ENCODE measurements at regions not wholly inside any gene's neighbourhood (a gene's known extent, or its start where the extent isn't known, plus 50 kb on each side); places are given as distances from the start of the nearest gene placed in this dataset.
"Not testable (repeated sequence)": the region's sequence is repeated elsewhere in the genome, so short reads cannot be mapped to it uniquely, and the experiment has no call there.

DNA sequence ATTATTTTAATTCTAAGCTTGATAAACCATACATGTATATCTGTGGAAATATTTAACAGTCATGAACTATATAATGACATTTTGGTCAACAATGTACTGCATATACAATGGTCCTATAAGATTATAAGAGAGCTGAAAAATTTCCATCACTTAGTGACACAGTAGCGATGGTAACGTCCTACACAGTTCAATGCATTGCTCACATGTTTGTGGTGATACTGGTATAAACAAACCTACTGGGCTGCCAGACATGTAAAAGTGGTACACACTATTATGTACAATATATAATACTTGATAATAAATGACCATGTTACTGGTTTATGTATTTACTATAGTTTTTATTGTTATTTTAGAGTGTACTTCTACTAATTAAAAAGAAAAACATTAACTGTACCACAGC lies 841.9 kb downstream of the LTN1 start:
- DNase-seq = no peak

DNA sequence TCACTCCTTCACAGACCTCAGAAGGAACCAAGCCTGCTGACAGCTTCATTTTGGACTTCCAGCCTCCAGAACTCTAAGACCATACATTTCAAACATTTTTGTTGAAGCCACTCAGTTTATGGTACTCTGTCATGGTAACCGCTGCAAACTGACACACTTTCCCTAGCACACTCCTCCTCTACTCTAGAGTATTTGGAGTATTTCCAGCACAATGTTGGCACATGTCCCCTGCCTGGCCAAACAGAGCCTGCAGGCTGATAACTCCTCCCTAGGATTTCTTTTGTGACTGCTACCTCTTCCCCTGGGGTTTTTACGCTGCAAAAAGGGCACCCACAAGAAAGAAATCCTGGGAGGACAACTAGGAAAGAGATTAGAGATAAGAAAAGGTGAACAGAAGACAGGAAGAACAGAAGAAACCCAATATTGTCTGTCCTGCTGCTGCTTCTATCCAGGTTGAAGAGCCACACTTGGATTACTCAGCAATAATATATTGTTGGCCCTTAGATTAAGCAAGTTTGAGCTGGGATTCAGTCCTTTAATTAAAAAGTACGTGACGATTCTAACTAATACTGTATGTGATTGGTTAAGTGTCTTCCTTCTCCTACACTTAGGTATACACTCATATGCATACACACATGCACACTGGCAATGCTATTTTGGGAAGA lies 844.1 kb downstream of the LTN1 start:
- DNase-seq = peak; percentile 3

DNA sequence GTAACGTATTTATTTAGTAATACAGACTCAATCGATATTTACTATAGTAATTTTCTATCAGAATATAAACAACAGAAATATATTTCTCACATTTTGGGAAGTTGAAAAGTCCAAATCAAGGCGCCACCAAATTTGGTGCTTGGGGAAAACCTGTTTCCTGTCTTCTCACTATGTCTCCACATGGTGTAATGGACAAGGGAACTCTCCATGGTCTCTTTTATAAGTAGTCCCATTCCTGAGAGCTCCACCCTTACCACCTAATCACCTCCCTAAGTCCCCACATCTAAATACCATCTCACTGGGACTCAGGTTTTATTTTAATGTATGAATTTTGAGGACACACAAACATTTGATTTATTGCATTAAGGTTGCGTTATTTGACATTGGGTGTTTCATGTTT lies 848.0 kb downstream of the LTN1 start:
- DNase-seq = no peak

DNA sequence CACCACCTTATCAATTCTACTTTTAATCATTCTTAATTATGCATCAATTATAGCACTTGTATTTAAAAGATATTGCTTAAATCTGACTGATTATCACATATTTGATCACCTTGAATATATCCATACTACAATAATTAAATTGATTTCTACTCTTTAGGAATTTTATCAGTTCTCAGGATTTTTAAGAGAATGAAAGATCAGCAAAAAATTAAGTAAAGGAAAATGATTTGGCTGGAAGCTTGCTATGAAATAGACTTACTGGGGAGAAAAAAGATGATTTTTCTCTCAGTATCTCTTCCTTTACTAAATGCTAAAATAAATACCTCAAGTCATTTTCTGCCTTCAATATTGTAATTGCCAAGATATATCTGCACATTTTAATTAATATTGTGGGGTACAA lies 848.6 kb downstream of the LTN1 start:
- DNase-seq = no peak

DNA sequence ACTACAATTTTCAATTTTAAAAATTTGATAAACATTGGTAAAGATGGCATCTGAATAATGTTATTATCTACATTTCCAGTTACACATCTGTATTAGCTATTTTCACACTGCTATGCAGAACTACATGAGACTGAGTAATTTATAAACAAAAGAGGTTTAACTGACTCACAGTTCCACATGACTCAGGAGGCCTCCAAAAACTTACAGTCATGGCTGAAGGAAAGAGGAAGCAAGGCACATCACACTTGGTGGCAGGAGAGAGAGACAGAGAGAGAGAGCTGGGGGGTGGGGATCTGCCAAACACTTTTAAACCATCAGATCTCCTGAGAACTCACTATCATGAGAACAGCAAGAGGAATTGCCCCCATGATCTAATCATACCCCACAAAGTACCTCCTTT lies 850.0 kb downstream of the LTN1 start:
- peak; percentile 7 for DNase-seq

DNA sequence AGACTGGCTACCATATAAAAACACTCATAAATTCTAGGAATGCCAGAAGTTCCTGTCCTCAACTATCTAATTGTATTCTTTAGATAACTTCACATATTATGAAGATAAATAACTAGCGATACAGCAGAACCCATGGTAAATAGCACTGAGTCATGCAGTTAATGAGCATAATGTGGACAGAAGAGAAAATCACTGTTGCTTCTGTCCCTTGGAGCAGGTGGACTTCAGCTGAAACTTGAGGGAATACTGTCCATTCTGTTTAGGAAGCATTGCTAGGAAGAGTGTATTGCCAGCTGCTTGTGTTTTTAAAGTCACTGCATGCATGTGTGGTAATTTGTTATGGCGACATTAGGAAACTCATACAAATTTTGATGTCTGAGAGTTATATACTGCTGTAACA lies 854.4 kb downstream of the LTN1 start:
- DNase-seq = no peak

DNA sequence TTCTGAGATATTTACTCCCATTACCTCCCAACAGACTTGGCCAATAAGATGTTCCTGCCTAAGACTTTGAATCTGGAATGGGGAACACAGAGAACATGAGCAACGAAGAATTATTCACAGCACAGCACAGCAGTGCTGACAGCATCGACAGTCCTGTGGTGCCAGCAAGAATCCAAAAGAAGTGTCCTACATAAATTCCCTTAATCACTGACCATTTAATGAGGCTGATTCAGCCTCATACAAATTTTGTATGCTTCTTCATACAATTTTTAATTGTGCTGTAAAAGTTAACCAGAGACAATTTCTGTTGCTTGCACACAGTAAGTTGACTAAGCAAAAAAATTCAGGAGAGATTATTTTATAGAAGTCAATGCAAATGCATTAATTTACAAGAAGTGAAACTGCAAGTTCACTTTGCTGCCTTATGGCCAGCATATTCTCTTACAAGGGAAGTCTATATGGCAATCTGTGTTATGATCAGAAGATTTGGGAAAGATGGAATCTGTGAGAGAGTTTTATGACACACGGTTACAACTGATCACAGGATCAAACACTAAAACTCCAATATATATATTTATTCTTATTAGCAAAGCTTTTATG lies 855.9 kb downstream of the LTN1 start:
- DNase-seq = no peak

DNA sequence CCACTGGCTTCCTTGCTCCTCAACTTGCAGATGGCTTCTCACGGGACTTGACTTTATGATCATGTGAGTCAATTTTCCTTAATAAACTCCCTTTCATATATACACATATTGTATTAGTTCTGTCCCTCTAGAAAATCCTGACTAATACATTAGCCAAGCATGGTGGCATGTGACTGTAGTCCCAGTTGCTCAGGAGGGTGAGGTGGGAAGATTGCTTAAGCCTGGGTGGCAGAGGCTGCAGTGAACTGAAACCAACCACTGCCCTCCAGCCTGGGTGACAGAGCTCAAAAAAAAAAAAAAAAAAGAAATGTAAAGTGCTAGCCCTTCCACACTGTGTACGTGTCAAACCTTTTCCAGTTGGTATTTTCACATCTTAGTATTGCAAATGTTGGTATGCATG lies 857.0 kb downstream of the LTN1 start:
- no peak for DNase-seq

DNA sequence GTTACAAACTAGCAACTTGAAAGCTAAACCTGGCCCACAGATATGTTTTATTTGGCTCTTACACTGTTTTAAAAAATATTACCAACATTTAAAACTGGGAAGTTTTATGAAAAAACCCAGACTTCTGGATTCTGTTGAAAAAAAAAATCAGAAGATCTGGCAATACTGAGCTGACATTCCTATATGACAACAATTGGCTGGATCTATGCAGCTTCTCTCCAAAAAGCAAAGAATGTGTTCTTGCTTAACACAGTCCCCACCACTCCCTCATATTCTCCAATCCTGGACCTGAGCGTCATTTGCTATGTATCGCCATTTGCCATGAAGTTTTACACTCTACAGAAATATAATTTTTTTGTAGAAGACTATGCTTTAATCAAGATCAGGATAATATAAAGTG lies 859.6 kb downstream of the LTN1 start:
- DNase-seq = no peak

DNA sequence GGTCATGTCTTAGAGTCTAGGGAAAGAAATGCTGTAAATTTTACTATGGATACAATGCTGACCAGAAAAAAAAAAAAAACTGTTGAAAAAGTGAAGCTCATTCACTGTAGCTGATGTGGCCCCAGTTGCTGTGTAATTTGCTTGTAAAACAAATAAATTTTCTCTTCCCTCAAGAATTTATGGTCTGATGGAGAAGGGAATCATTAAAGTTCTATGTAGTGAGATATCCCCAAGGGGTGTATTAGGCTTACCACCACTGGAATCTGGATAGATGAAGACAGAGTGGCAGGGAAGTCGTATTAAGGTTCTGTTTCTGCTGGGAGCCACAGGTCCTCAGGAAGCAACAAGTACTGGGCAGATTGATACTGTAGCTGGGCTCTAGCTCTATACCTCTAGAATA lies 860.0 kb downstream of the LTN1 start:
- DNase-seq = no peak

DNA sequence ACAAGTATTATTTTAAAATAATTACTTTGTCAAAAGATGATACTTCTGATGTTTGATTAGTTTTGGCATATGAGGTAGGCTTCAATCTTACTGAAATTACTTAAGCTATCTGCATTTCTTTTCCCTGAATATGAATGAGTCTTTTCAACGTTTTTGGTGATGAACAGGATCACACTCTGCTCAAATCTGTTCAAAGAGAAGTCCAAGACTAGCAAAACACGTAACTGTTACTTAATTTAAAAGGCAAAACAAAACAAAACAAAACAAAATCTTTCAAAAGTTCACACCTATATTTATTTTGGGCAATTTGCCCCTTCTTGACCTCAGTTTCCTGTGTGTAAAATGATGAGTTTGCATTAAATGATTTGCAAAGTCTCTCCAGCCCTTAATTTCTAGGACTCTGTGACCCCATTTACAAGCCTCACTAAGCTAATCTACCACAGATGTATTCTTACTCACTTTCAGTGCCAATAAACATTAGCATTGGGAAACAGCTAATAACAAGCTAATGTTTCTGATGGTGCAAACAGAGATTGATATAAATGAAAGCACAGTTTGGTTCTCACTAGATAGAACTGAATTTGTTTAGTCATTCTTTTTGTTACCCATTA lies 865.4 kb downstream of the LTN1 start:
- no peak for DNase-seq

DNA sequence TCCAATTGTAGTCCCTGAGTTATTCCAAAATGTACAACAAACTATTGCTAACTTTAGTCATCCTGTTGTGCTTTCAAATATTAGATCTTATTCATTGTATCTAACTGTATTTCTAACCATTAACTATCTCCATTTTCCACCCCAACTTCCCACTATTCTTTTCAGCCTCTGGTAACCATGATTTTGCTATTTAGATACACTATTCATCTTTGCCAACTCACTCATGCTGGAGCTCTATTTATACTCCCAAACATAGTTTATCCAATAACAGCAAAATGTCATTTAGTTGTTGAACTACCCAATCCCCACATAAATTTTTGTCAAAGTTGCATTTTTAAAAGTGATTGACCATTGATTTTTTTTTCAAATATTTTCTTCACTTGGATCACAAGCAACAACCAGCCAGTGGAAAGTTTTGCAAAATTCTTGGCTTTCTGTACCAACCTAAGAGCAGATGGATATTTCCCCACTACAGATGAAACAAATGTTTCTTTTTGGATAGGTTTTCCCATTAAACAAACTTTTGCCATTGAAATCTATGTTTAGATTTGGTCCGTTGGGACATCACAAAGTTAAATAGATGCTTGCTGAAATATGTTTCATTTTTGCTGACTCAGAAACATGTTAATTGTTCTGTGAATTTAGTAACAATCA lies 866.0 kb downstream of the LTN1 start:
- no peak for DNase-seq

DNA sequence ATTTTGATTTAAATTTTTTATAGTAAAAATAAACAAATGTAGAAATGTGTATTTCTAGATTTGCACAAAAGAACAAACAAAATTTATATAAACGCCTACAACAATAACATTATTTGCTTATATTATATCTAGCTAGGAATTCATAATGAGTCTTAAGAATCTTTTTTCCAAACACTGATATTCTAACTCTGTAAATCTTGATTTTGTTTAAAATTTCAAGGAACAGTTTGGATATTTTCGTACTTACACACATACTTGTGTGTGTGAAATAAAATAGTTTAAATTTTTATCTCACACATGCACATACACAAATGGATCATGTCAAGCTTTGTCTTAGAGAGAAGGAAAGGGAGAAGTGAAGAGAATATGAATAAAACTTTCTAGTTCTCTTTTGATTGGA lies 868.1 kb downstream of the LTN1 start:
- DNase-seq = no peak

DNA sequence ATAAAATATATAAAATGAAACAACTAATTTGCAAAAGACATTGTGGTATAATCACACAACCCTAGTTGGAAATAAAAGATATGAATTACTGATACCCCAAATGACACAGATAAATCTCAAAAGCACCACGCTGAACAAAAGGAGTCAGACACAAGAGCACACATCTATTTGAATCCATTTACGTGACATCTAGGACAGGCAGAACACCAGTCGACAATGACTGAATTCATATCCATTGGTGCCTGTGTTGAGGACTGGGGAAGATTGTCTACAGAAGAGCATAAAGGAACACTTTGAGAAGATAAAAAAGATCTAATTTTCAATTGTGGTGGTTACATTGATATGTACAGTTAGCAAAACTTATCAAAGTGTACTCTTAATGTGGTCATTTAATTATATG lies 874.1 kb downstream of the LTN1 start:
- no peak for DNase-seq

DNA sequence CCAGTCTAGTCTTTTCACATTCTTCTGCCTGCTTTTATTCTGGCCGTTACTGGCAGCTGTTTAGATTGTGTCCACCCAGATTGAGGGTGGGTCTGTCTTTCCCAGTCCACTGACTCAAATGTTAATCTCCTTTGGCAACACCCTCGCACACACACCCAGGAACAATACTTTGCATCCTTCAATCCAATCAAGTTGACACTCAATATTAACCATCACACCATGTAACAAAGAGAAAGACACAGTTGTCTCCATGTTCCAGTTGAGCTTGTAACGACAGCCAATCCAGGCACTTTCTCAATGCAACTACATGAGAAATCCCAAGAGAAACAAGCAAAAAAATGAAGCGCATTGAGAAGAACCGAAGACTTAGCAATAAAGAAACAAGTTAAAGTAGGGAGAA lies 877.7 kb downstream of the LTN1 start:
- DNase-seq = not testable (repeated sequence)

DNA sequence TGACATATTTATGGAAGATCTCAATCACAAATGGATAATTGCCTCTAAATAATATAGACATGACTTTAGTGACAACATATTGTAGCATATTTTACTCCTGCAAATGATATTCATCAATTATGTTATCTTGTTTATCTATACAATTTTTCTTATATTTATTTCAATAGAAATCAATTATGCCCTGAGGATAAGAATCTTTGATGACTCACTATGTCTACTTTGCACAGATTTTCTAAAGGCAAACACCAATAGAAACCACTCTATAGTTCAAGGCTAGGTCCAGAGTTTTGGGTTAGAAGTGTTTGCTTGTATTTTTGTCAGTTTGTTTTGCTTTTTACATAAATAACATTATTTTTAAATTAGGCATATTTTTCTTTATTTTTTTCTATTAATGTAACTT lies 879.0 kb downstream of the LTN1 start:
- no peak for DNase-seq

DNA sequence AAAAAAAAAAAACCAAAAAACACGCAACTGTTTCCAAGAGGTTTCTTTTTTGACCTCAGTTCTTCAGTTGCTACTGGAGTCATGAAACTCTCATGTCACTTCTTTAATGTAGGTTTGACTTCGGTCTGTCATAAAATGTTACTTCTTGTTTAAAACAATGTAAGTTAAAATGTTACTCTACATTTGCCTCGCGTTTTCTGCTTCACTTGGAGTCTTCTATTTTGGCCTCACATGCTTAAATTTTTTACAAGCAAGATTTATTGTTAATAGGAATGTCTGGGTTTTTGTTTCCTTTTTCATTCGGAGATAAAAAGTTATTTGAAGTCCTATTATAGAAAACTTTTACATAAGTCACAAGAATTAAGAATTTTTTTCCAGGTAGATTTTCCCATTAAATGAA lies 880.2 kb downstream of the LTN1 start:
- no peak for DNase-seq

DNA sequence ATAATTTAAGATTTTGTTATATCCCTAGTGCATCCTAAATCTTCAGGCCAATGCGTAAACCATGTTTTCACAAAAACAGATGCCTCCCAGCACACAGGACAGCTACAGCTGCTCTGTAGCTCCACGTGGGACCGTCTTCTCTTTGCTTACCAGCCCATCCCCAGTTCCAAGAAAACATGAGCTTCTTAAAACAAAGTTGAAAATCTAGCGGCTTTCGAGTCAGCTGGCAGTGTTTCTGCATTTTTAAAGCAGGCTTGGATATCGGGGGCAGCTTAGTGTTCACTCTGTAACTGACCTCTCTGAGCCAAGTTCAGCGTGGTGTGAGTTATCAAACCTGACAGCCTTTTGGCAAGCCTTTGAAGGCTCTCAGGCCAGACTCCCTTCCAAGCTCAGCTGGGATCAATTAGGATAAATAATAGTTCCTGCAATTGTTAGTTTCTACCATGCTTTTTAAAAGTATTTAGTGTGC lies 881.5 kb downstream of the LTN1 start:
- no peak for DNase-seq

DNA sequence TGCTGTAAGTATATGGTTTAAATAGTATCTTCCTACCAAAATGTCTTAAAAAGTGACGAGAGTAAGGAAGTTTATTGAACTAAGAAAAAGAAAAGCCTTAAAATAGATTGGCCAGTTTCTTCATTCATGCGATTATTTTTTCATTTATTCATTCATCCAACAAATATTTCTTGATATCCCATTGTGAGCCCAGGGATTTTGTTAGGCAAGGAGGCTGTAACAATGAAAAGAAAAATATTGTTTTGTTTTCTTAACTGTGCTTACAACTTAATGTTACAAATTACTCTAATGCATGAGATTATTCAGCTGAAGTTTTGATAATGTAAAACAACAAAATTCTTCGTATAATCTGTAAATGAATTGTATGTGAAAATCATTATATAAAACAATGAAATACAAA lies 882.0 kb downstream of the LTN1 start:
- DNase-seq = no peak

DNA sequence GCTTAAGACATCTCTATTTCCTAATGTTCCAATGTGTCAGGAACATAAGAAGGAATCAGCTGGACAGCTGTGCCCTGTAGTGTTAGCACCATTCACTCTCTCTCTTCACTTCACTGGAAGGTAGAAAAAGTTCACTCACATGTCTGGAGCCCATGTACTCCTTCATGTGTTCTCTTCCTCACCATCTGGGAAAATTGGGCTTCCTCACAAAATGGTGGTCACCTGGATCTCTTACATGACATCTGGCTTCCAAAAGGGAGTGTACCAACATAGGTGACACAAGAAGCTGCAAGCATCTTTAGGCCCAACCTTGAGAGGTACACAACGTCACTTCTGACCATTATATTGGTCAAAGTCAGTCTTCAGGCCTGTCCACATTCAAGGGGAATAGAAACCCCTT lies 882.6 kb downstream of the LTN1 start:
- DNase-seq = no peak

DNA sequence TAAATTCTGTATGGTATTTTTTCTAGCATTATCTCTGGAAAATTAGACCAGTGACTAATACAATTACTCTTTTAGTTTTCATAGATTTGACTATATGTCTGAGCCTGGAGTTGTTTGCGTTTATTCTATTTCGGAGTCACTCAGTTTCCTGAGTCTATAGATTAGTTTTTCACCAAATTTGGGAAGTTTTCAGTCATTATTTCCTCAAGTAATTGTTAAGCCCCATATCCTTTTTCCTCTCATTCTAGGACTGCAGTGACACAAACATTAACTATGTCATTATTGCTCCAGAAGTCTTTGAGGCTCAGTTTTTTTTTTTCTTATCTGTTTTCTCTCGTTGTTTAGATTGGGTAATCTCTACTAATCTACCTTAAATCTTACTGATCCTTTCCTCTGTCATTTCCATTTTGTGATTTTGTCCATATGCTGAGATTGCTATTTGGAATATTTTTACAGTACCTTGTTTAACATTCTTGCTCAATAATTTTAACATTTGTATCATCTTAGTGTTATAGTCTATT lies 886.2 kb downstream of the LTN1 start:
- no peak for DNase-seq

DNA sequence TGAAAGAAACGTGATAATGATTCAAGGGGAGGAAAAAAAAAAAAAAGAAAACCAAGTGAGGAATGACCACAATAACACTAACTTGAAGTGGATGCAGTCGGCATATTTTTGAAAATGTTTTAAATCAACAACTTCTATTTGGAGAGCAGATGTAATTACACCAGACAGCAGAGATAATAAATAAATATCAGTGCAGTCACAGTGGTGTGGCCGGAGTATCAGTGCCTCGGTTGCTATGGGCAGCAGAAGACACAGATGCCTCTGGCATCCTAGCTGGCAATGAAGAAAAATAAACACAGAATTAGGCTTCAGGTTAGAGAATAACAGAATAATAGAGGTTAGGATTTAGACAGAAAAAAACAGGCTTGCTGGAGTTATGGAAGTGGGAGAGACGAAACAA lies 888.3 kb downstream of the LTN1 start:
- DNase-seq = no peak

DNA sequence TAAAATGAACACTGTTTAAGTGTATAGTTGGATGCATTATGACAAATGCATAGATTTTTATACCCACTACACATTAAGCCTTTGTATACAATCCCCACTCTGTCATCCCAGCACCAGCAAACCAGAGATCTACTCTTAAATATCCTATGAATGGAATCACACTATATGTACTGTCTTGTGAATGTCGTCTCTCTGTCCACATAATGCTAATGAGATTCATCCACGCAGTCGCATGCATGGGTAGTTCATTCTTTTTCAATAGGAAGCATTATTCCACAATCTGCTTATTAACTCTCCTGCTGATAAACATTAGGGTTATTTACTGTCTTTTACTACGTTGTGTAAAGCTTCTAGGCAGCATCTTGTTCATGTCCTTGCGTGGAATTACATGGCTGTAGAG lies 892.3 kb downstream of the LTN1 start:
- DNase-seq = no peak

Data from RPMI8226 (cell line).